ENCODE measurements at regions not wholly inside any gene's neighbourhood (a gene's known extent, or its start where the extent isn't known, plus 50 kb on each side); places are given as distances from the start of the nearest gene placed in this dataset.

- no peak for DNase-seq (ENCODE audit: low spot score)
- H3K4me3 ChIP-seq, result no peak overlapping the region
- H3K27ac ChIP-seq, result no peak overlapping the region
- no peak for TF ChIP-seq CTCF (IDR thresholded peaks at IDR 0.05)
Observed at GRCh38 chr12:67137256-67137655, 131.9 kb upstream of the CAND1 start.

GRCh38 chr12:67141296-67142018 lies 127.7 kb upstream of the CAND1 start:
- no peak for DNase-seq (ENCODE audit: low spot score)
- Histone ChIP-seq H3K27ac (no peak overlapping the region), H3K4me3 (no peak overlapping the region)
- no peak for TF ChIP-seq CTCF (IDR thresholded peaks at IDR 0.05)

DNA sequence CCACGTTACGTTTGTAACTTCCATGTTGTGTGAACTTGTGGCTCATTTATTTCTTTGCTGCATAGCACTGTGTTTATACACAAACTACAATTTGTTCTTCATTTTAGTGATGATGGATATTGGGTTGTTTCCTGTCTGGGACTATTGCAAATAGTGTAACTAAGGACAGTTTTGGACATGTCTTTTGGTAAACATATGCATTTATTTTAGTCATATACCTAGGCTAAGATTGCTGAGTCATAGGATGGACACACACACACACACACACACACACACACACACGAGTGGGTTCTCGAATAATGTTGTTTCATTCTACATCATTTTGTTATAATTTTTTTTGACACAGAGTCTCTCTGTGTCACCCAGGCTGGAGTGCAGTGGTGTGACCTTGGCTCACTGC lies 123.5 kb upstream of the CAND1 start:
- DNase-seq (ENCODE audit: low spot score), result no peak
- no peak for TF ChIP-seq CTCF (IDR thresholded peaks at IDR 0.05)
- no peak overlapping the region for H3K27ac ChIP-seq
- H3K4me3 ChIP-seq, result no peak overlapping the region

DNA sequence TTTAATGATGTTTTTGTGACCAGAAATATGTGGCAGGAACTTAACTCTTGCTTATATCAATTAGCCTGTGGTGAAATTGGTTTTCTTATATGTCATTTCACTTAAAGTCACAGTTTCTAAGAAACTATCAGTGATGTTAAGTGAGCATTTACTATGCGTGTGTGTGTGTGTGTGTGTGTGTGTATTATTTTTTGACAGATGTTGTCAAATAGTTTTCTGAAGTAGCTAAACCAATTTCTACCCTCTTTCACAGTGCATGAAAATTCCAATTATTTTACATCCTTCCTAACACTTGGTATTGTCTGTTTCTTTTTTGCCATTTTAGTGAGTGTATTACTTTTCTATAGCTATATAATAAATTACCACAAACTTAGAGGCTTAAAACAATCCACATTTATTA lies 122.1 kb upstream of the CAND1 start:
- no peak overlapping the region for H3K4me3 ChIP-seq

DNA sequence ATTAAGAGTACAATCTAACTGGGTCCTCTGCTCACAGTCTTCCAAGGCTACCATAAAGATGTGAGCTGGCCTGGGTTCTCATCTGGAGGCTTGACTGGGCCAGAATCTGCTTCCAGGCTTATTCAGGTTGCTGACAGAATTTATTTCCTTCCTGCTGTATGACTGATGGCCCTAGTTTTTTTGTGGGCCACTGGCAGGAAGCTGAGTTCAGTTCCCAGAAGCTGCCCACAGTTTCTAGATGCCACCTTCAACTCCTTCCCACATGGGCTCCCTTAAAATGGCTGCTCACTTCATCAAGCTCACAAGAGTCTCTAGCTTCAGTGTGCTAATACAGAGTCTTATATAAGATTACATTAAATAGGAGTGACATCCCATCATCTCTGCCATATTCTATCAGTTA lies 121.7 kb upstream of the CAND1 start:
- TF ChIP-seq CTCF (IDR thresholded peaks at IDR 0.05), result no peak
- H3K4me3 ChIP-seq, result no peak overlapping the region
- no peak overlapping the region for H3K27ac ChIP-seq
- DNase-seq (ENCODE audit: low spot score), result no peak

More for the DNA sequence above, 122.1 kb upstream of the CAND1 start:
- no peak overlapping the region for H3K27ac ChIP-seq
- no peak for TF ChIP-seq CTCF (IDR thresholded peaks at IDR 0.05)
- no peak for DNase-seq (ENCODE audit: low spot score)

- no peak for DNase-seq (ENCODE audit: low spot score)
- no peak for TF ChIP-seq CTCF (IDR thresholded peaks at IDR 0.05)
- no peak overlapping the region for H3K4me3 ChIP-seq
- H3K27ac ChIP-seq, result no peak overlapping the region
Observed at GRCh38 chr12:67148265-67148664, 120.9 kb upstream of the CAND1 start.

DNA sequence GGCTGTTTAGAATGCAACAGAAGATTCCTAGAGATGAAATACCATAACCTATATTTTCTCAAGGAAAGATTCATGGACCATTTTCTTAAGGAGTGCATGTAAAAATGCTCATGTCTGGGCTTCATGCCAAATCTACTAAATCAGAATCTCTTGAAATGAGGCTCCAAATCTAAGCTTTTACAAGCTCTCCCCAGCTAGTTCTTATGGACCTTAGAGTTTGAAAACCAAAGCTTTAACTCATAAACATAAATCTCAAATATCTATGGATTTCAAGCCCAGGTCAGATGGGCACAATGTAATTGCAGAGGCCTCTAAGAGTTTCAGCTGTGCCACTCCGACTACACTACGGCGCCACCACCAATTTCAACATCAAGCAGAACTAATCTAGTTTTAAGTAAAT lies 117.3 kb upstream of the CAND1 start:
- no peak overlapping the region for H3K27ac ChIP-seq
- DNase-seq (ENCODE audit: low spot score), result no peak
- no peak overlapping the region for H3K4me3 ChIP-seq
- TF ChIP-seq CTCF (IDR thresholded peaks at IDR 0.05), result no peak

Measured in coronary artery (tissue), 2 donors.